Vagina (tissue), 2 donors: ENCODE measurements at regions not wholly inside any gene's neighbourhood (a gene's known extent, or its start where the extent isn't known, plus 50 kb on each side); places are given as distances from the start of the nearest gene placed in this dataset.

Experiments
- CTCF ChIP-seq, 3 experiments: fragments of 450-650 bp in 2 of 3; fragments of 200-600 bp in 1 of 3; sonication (generic) in 1 of 3; IDR thresholded peaks; one replicate each; pipeline ENCODE4 v1.5.1; 2017 to 2019; ENCODE audit warnings: antibody characterized with exemption in 3 of 3, mild to moderate bottlenecking in 2 of 3, moderate library complexity in 2 of 3
- POLR2A ChIP-seq, 2 donors: fragments of 450-650 bp; IDR thresholded peaks; one replicate each; pipeline ENCODE4 v1.6.1; 2017; ENCODE audit warnings: antibody characterized with exemption in 2 of 2, mild to moderate bottlenecking in 2 of 2, moderate library complexity in 2 of 2
- POLR2AphosphoS5 ChIP-seq, 2 donors: sonication (generic); formaldehyde crosslinking; IDR thresholded peaks; one replicate each; pipeline ENCODE4 v1.9.0; 2017; ENCODE audit warnings: antibody characterized with exemption in 2 of 2, mild to moderate bottlenecking in 2 of 2, low read depth in 1 of 2; ENCODE audit not compliant: insufficient read depth in 1 of 2

GRCh38 chr13:78254113-78254512, 335.5 kb upstream of the EDNRB start:
- TF ChIP-seq POLR2A (IDR thresholded peaks at IDR 0.05), result no peak
- no peak for TF ChIP-seq CTCF (IDR thresholded peaks at IDR 0.05)
- TF ChIP-seq POLR2AphosphoS5 (IDR thresholded peaks at IDR 0.05; ENCODE audit: insufficient read depth in 1 of 2, low read depth in 1 of 2), result no peak
